LNCaP clone FGC (cell line): ENCODE measurements at regions not wholly inside any gene's neighbourhood (a gene's known extent, or its start where the extent isn't known, plus 50 kb on each side); places are given as distances from the start of the nearest gene placed in this dataset.

Experiments used
- DNase-seq: peaks from one replicate; pipeline ENCODE4 v3.0.0-alpha.2; 2011; ENCODE audit warnings: low read depth
- H3K4me3 ChIP-seq: 2 replicates; pipeline ENCODE4 v1.5.1; 2011; ENCODE audit warnings: mild to moderate bottlenecking, low read depth, low read length, control low read depth
- TF ChIP-seq, protein P1 (sequence below): IDR thresholded peaks from 2 replicates; pipeline ENCODE4 v1.5.1; 2012; ENCODE audit warnings: mild to moderate bottlenecking; ENCODE audit not compliant: control insufficient read depth, insufficient read depth; ENCODE audit errors: extremely low read depth

DNA sequence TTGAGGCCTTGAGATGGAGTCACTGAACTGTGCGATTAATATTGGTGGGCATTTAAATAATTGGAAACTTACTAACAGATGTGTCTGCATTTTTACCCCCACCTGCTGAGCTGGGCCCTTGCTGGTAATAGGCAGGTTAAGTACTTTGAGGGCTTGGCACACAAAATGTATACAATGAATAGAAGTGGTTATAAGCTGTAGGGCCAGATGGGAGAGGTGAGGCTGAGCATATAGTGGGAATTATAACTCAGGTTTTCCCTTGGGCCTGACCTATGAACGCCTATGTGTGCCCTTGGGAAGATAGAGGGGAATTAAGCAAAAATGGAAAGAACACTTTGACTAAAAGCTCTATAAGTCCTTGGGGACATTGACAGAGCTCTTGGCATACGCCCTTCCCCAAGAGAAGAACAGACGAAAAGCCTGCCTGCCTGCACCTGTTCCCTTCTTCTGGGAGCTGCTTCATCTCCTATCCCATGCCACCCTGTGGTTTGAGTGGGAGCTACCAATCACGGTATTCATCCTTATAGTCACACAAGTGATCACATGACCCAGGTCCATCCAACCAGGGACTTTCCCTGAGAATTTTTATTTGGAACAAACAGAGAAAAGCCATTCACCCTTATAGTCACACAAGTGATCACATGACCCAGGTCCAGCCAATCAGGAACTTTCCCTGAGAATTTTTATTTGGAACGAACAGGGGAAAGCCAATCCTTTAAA, 260.7 kb upstream of the CSF3R start:
- no peak overlapping the region for H3K4me3 ChIP-seq
- no peak for DNase-seq
- TF ChIP-seq, protein P1, sequence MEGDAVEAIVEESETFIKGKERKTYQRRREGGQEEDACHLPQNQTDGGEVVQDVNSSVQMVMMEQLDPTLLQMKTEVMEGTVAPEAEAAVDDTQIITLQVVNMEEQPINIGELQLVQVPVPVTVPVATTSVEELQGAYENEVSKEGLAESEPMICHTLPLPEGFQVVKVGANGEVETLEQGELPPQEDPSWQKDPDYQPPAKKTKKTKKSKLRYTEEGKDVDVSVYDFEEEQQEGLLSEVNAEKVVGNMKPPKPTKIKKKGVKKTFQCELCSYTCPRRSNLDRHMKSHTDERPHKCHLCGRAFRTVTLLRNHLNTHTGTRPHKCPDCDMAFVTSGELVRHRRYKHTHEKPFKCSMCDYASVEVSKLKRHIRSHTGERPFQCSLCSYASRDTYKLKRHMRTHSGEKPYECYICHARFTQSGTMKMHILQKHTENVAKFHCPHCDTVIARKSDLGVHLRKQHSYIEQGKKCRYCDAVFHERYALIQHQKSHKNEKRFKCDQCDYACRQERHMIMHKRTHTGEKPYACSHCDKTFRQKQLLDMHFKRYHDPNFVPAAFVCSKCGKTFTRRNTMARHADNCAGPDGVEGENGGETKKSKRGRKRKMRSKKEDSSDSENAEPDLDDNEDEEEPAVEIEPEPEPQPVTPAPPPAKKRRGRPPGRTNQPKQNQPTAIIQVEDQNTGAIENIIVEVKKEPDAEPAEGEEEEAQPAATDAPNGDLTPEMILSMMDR = no peak

DNA sequence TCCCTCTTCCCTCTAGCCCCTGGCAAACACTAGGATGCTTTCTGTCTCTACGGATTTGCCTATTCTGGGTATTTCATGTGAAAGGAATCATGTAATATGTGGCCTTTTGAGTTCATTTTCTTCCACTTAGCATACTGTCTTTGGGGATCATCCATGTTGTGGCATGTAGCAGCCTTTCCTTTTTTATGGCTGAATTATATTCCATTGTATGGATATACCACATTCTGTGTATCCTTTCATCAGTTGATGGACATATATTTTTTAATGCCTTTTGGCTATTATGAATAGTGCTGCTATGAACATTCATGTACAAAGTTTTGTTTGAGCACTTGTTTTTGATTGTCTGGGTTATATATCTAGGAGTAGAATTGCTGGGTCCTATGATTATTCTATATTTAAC, 258.4 kb upstream of the CSF3R start:
- H3K4me3 ChIP-seq = no peak overlapping the region
- TF ChIP-seq, protein P1 = no peak
- no peak for DNase-seq

DNA sequence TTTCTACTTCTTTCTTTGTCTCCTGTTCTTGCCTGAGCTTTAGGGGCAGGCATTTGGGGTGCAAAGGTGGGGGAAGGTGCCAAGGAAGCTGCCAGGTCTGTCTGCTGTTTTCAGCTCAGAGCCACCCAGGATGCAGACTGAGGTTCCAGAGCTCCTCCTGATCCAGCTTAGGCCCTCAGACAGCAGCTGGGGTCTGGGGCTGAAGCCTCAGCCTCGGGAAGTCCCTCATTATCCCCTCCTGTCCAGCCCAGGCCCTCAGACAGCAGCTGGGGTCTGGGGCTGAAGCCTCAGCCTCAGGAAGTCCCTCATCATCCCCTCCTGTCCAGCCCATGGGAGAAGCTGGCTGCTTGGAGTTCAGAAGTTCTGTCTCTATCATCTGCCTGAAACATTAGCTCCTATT, 257.7 kb upstream of the CSF3R start:
- no peak overlapping the region for H3K4me3 ChIP-seq
- TF ChIP-seq, protein P1 = no peak
- no peak for DNase-seq

- H3K4me3 ChIP-seq = no peak overlapping the region
- DNase-seq = no peak
- TF ChIP-seq, protein P1 = no peak
Measured at GRCh38 chr1:36739703-36740289, 257.1 kb upstream of the CSF3R start.

GRCh38 chr1:36738245-36738644, 255.5 kb upstream of the CSF3R start:
- H3K4me3 ChIP-seq = no peak overlapping the region
- no peak for DNase-seq
- TF ChIP-seq, protein P1 = no peak

- TF ChIP-seq, protein P1 = no peak
- DNase-seq = no peak
- no peak overlapping the region for H3K4me3 ChIP-seq
Measured at GRCh38 chr1:36737767-36738166, 255.1 kb upstream of the CSF3R start.

DNA sequence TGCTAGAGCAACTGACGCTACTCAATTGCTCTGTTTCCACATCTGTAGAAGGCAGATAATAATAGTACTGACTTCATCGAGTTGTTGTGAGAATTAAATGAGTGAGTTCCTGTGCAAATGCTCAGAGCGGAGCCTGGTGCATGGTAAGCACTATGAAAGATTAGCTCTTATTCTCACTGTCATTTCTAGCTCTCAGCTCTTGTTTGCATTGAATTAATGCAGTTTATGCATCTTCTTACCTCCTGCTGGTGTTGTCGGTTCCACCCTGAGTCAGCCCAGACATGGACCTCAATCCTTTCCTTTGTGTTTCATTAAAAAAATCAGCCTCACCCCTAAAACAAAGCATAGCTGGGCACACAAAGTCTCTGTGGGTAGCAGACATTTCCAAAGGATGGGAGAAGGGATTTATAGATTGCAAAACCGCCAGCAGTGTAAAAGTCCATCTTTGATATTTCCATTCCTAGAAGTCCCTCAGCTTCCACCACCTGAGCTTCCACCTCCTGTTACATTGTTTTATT, 254.4 kb upstream of the CSF3R start:
- DNase-seq = no peak
- no peak overlapping the region for H3K4me3 ChIP-seq
- TF ChIP-seq, protein P1 = no peak
